ENCODE measurements at regions not wholly inside any gene's neighbourhood (a gene's known extent, or its start where the extent isn't known, plus 50 kb on each side); places are given as distances from the start of the nearest gene placed in this dataset.
A peak's percentile ranks its signal among the peaks of the same experiment; 100 is the strongest.

GRCh38 chr1:56070601-56071000, 508.8 kb downstream of the PLPP3 start:
- DNase-seq (ENCODE audit: low read depth): no peak

- no peak for DNase-seq (ENCODE audit: low read depth)
These were observed 509.5 kb downstream of the PLPP3 start for GRCh38 chr1:56069824-56070223.

GRCh38 chr1:56068908-56069307, 510.5 kb downstream of the PLPP3 start:
- no peak for DNase-seq (ENCODE audit: low read depth)

- no peak for DNase-seq (ENCODE audit: low read depth)
These were observed 511.2 kb downstream of the PLPP3 start for GRCh38 chr1:56068210-56068609.

GRCh38 chr1:56065729-56066128, 513.6 kb downstream of the PLPP3 start:
- peak; percentile 67 for DNase-seq (ENCODE audit: low read depth)

GRCh38 chr1:56064705-56065104, 514.7 kb downstream of the PLPP3 start:
- peak; percentile 75 for DNase-seq (ENCODE audit: low read depth)

- no peak for DNase-seq (ENCODE audit: low read depth)
These were observed 515.9 kb downstream of the PLPP3 start for GRCh38 chr1:56063461-56063860.

- DNase-seq (ENCODE audit: low read depth): no peak
These were observed 516.7 kb downstream of the PLPP3 start for GRCh38 chr1:56062625-56063024.

- no peak for DNase-seq (ENCODE audit: low read depth)
These were observed 517.5 kb downstream of the PLPP3 start for GRCh38 chr1:56061824-56062223.

GRCh38 chr1:56060906-56061305, 518.5 kb downstream of the PLPP3 start:
- no peak for DNase-seq (ENCODE audit: low read depth)

- DNase-seq (ENCODE audit: low read depth): no peak
These were observed 521.6 kb downstream of the PLPP3 start for GRCh38 chr1:56057466-56058405.

- no peak for DNase-seq (ENCODE audit: low read depth)
These were observed 522.7 kb downstream of the PLPP3 start for GRCh38 chr1:56056438-56057287.

GRCh38 chr1:56054959-56055358, 524.4 kb downstream of the PLPP3 start:
- DNase-seq (ENCODE audit: low read depth): no peak

GRCh38 chr1:56052041-56052440, 527.3 kb downstream of the PLPP3 start:
- DNase-seq (ENCODE audit: low read depth): no peak

GRCh38 chr1:56050911-56051310, 528.5 kb downstream of the PLPP3 start:
- DNase-seq (ENCODE audit: low read depth): no peak

GRCh38 chr1:56045477-56045876, 533.9 kb downstream of the PLPP3 start:
- DNase-seq (ENCODE audit: low read depth): no peak

GRCh38 chr1:56045062-56045461, 534.3 kb downstream of the PLPP3 start:
- DNase-seq (ENCODE audit: low read depth): no peak

GRCh38 chr1:56036479-56036878, 542.9 kb downstream of the PLPP3 start:
- no peak for DNase-seq (ENCODE audit: low read depth)

- no peak for DNase-seq (ENCODE audit: low read depth)
These were observed 544.4 kb downstream of the PLPP3 start for GRCh38 chr1:56034847-56035481.

- DNase-seq (ENCODE audit: low read depth): peak; percentile 31
These were observed 545.1 kb downstream of the PLPP3 start for GRCh38 chr1:56034222-56034621.

GRCh38 chr1:56033321-56034037, 545.9 kb downstream of the PLPP3 start:
- DNase-seq (ENCODE audit: low read depth): no peak
